CD14-positive monocyte (primary cell): ENCODE measurements at regions not wholly inside any gene's neighbourhood (a gene's known extent, or its start where the extent isn't known, plus 50 kb on each side); places are given as distances from the start of the nearest gene placed in this dataset.

Source experiments
- DNase-seq, 3 donors: peaks; one replicate each; pipeline ENCODE4 v3.0.0-alpha.2; 2011 to 2022
- H2AFZ ChIP-seq: 2 replicates; pipeline ENCODE4 v1.6.0; 2012; ENCODE audit warnings: mild to moderate bottlenecking, low read depth, low read length, inconsistent platforms; ENCODE audit not compliant: insufficient read depth, poor library complexity, severe bottlenecking
- H3K27ac ChIP-seq, 2 donors: 1 replicate in 1 of 2; 2 replicates in 1 of 2; pipeline ENCODE4 v1.5.1; 2012 to 2013; ENCODE audit warnings: low read length in 2 of 2, control low read depth in 1 of 2, inconsistent platforms in 1 of 2, low read depth in 1 of 2, mild to moderate bottlenecking in 1 of 2
- H3K27me3 ChIP-seq, 2 donors: one replicate each; pipeline versions ENCODE4 v1.6.0 to v1.6.1; 2011 to 2013; ENCODE audit warnings: low read length in 2 of 2; ENCODE audit not compliant: control insufficient read depth in 2 of 2, insufficient read depth in 2 of 2
- H3K36me3 ChIP-seq, 2 donors: replicated peaks in 1 of 2; 1 replicate in 1 of 2; 2 replicates in 1 of 2; pipeline versions ENCODE4 v1.5.1 to v1.6.1; 2012 to 2013; ENCODE audit warnings: low read length in 2 of 2, control low read depth in 1 of 2, inconsistent platforms in 1 of 2, mild to moderate bottlenecking in 1 of 2; ENCODE audit not compliant: insufficient read depth in 2 of 2, control insufficient read depth in 1 of 2
- H3K4me1 ChIP-seq, 2 donors: 1 replicate in 1 of 2; 2 replicates in 1 of 2; pipeline versions ENCODE4 v1.5.1 to v1.6.1; 2012 to 2013; ENCODE audit warnings: low read length in 2 of 2, control low read depth in 1 of 2, inconsistent platforms in 1 of 2, mild to moderate bottlenecking in 1 of 2, moderate library complexity in 1 of 2; ENCODE audit not compliant: insufficient read depth in 2 of 2, control insufficient read depth in 1 of 2
- H3K4me2 ChIP-seq: replicated peaks from 2 replicates; pipeline ENCODE3; 2012; ENCODE audit warnings: low read length, moderate library complexity, mild to moderate bottlenecking; ENCODE audit not compliant: poor library complexity, severe bottlenecking; ENCODE audit errors: extremely low read depth
- H3K4me3 ChIP-seq, 3 experiments: fragments of 200-600 bp in 1 of 3; sonication (generic) in 1 of 3; replicated peaks in 1 of 3; 1 replicate in 2 of 3; 2 replicates in 1 of 3; pipeline ENCODE4 v1.5.1; 2011 to 2013; ENCODE audit warnings: low read length in 3 of 3, mild to moderate bottlenecking in 3 of 3, control low read depth in 2 of 3, low read depth in 2 of 3, inconsistent platforms in 1 of 3, moderate library complexity in 1 of 3
- H3K79me2 ChIP-seq: 2 replicates; pipeline ENCODE4 v1.6.0; 2012; ENCODE audit warnings: mild to moderate bottlenecking, control low read depth, inconsistent platforms, low read length, moderate library complexity; ENCODE audit not compliant: insufficient read depth
- H3K9ac ChIP-seq: 2 replicates; pipeline ENCODE4 v1.6.0; 2017; ENCODE audit warnings: low read length, mild to moderate bottlenecking; ENCODE audit not compliant: insufficient read depth, poor library complexity, severe bottlenecking
- H3K9me3 ChIP-seq, 2 donors: replicated peaks in 1 of 2; 1 replicate in 1 of 2; 2 replicates in 1 of 2; pipeline versions ENCODE4 v1.5.1 to v1.6.1; 2012 to 2013; ENCODE audit warnings: low read length in 2 of 2, control low read depth in 1 of 2; ENCODE audit not compliant: control insufficient read depth in 1 of 2, insufficient read depth in 1 of 2
- H4K20me1 ChIP-seq: 2 replicates; pipeline ENCODE4 v1.6.0; 2012; ENCODE audit warnings: mild to moderate bottlenecking, low read length, control low read depth, moderate library complexity; ENCODE audit not compliant: insufficient read depth
- H3K27ac Mint-ChIP-seq, 7 donors: one replicate each; pipeline ENCODE4 v1.8.0; 2020; ENCODE audit warnings: mild to moderate bottlenecking in 7 of 7, mixed read lengths in 7 of 7, moderate library complexity in 6 of 7, inconsistent platforms in 2 of 7
- H3K27me3 Mint-ChIP-seq, 3 donors: one replicate each; pipeline ENCODE4 v1.8.0; 2021 to 2022; ENCODE audit warnings: low read depth in 3 of 3, mild to moderate bottlenecking in 3 of 3, mixed read lengths in 3 of 3, moderate library complexity in 3 of 3, inconsistent platforms in 1 of 3
- H3K36me3 Mint-ChIP-seq, 2 donors: one replicate each; pipeline ENCODE4 v1.8.0; 2020; ENCODE audit warnings: mixed read lengths in 2 of 2, inconsistent platforms in 1 of 2, mild to moderate bottlenecking in 1 of 2
- H3K4me1 Mint-ChIP-seq: one replicate; pipeline ENCODE4 v1.8.0; 2020; ENCODE audit warnings: mild to moderate bottlenecking, mixed read lengths
- H3K4me3 Mint-ChIP-seq, 2 donors: one replicate each; pipeline ENCODE4 v1.8.0; 2020; ENCODE audit warnings: mild to moderate bottlenecking in 2 of 2, mixed read lengths in 2 of 2, moderate library complexity in 1 of 2
- H3K9me3 Mint-ChIP-seq, 7 donors: one replicate each; pipeline ENCODE4 v1.8.0; 2020 to 2022; ENCODE audit warnings: mixed read lengths in 7 of 7, mild to moderate bottlenecking in 6 of 7, moderate library complexity in 6 of 7, inconsistent platforms in 2 of 7
- CTCF ChIP-seq: fragments of 200-600 bp; IDR thresholded peaks from one replicate; pipeline ENCODE4 v1.8.0; 2022; ENCODE audit warnings: antibody characterized with exemption, mild to moderate bottlenecking
- WGBS: methylation state at CpG from one replicate; pipeline ENCODE4 v1.1.5; 2013; ENCODE audit warnings: missing lambda C conversion rate; ENCODE audit not compliant: insufficient coverage; 5-methylcytosine and 5-hydroxymethylcytosine counted together
- intact Hi-C, 2 donors: fragments of 100-400 bp; cut with micrococcal nuclease; formaldehyde crosslinking; loops; one replicate each; pipeline versions ENCODE4 v1.15.0 to v1.15.1; 2023

DNA sequence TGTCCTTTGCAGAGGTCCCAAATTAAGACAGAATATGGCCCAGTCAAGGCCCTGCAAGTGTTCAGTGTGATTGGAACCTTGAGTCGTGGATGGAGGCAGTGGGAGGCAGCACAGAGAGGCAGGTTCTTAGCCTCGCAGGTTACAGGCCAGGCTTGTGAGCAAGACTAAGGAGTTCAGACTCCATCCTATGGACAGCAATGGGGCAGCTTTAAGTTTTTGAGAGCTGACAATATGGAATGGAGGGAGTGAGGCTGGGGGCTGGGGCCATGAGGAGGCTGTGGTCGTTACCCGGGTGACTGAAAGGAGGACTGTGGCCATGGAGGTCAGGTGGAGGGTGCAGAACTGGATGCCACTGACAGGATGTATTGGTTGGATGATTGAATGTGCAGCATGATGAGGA is 74.1 kb upstream of the PRR23C start:
- H3K79me2 ChIP-seq = no peaks in the 10 kb centered on the region
- Mint-ChIP-seq H3K9me3 (no peaks in the 10 kb centered on the region), H3K36me3 (no peaks in the 10 kb centered on the region), H3K27ac (no peak overlapping the region), H3K4me1 (peaks cover 42% of the 10 kb centered on the region), H3K4me3 (no peak overlapping the region), H3K27me3 (peaks cover 0 to 1% (median 1%) of the 10 kb centered on the region in 3 donors)
- no peak overlapping the region for H3K27ac ChIP-seq
- no peak overlapping the region for H2AFZ ChIP-seq
- H3K9ac ChIP-seq = no peak overlapping the region
- H3K4me3 ChIP-seq = no peak overlapping the region
- H3K36me3 ChIP-seq = no peaks in the 10 kb centered on the region
- WGBS = 94% methylated on average over 4 of the region's 4 CpGs
- intact Hi-C loops = no loop called here
- H3K4me1 ChIP-seq = peaks cover 7 to 26% of the 10 kb centered on the region in 2 donors
- DNase-seq = no peak
- no peaks in the 10 kb centered on the region for H3K9me3 ChIP-seq
- no peaks in the 10 kb centered on the region for H3K27me3 ChIP-seq
- no peak for TF ChIP-seq CTCF
- H3K4me2 ChIP-seq = no peak overlapping the region
- no peaks in the 10 kb centered on the region for H4K20me1 ChIP-seq

GRCh38 chr3:139119331-139120025 is 74.8 kb upstream of the PRR23C start:
- no peaks in the 10 kb centered on the region for H3K36me3 ChIP-seq
- H3K36me3 Mint-ChIP-seq = no peaks in the 10 kb centered on the region
- no peak overlapping the region for H3K9ac ChIP-seq
- no peaks in the 10 kb centered on the region for H4K20me1 ChIP-seq
- peaks cover 0 to 1% (median 0%) of the 10 kb centered on the region in 3 donors for H3K27me3 Mint-ChIP-seq
- TF ChIP-seq CTCF = no peak
- DNase-seq = no peak
- H3K4me1 Mint-ChIP-seq = peaks cover 42% of the 10 kb centered on the region
- H3K9me3 ChIP-seq = no peaks in the 10 kb centered on the region
- H3K9me3 Mint-ChIP-seq = no peaks in the 10 kb centered on the region
- peaks cover 7 to 26% of the 10 kb centered on the region in 2 donors for H3K4me1 ChIP-seq
- H3K4me3 Mint-ChIP-seq = no peak overlapping the region
- H3K27me3 ChIP-seq = no peaks in the 10 kb centered on the region
- H3K27ac Mint-ChIP-seq = no peak overlapping the region
- intact Hi-C loops = no loop called here
- H3K27ac ChIP-seq = no peak overlapping the region
- WGBS = 80% methylated on average over 1 of the region's 1 CpG
- H3K79me2 ChIP-seq = no peaks in the 10 kb centered on the region
- no peak overlapping the region for H2AFZ ChIP-seq
- H3K4me3 ChIP-seq = no peak overlapping the region
- no peak overlapping the region for H3K4me2 ChIP-seq
